Effector CD4-positive, alpha-beta T cell (primary cell): ENCODE measurements at regions not wholly inside any gene's neighbourhood (a gene's known extent, or its start where the extent isn't known, plus 50 kb on each side); places are given as distances from the start of the nearest gene placed in this dataset.
"Not testable (repeated sequence)": the region's sequence is repeated elsewhere in the genome, so short reads cannot be mapped to it uniquely, and the experiment has no call there.

ENCODE experiments used
- DNase-seq: peaks from one replicate; pipeline ENCODE4 v3.0.0-alpha.2; 2020

DNA sequence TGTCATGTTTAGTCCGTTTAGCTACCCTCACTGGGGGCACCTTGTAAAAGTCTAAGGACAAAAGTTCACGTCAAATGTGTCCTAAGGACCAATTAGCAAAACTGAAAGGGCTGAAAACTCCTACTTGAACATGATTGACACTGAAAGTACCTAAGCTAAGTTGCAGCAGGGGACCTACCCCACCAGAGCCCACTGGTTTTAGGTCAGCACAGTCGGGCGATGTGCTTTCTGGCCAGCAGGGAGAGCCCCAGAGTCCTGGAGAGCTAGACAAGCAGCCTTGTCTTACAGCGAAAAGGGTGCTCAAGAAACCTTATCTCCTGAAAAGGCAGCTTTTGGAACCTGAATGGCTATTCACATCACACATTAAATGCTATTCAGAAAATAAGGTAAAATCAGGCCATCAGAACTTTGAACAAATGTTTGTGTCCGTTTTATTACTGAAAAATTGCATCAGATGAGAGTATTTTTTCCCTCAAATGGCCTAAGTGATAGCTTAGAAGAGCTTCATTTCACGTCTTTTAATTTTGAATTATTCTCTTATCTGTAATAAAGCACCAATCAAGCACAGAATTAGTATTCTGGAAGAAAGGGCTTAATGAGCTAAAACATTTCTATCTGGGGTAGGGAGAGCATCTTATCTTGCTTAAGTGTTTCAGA is 52.2 kb upstream of the MKI67 start:
- peak; percentile 11 for DNase-seq

DNA sequence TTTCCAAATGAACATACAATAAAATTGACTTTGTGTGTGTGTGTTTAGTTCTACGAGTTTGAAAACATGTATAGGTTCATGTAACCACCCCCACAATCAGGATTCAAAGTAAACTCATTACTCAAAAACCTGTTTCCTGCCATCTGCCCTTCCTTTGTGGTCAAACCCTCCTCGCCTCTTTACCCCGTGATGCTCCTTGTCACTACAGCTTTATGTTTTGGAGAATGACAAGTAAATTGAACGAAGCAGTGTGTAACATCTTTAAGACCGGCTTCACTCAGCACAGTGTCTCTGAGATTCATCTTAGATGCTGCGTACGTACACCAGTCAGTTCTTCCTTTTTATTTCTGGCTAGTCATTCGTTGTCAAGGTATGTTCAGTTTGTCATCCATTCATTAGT is 54.6 kb upstream of the MKI67 start:
- DNase-seq = peak; percentile 15

DNA sequence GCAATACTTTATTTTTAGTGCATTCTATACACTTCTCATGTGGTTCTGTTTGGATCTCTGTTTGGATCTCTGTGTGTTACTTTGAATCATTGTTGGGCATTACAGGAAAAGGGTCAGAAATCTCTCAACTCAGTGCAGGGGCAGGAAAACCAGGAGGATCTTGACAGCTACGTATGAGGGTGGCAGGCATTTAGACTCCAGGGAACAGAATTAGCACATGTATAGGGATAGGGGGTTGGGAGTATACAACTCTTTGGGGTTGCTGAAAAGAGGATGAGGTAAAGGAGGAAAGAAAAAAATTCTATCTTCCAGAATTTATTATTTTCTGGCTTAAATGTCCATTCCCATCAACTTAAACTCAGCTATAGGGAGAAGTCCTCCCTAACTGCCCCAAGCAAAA is 59.4 kb upstream of the MKI67 start:
- DNase-seq = no peak

DNA sequence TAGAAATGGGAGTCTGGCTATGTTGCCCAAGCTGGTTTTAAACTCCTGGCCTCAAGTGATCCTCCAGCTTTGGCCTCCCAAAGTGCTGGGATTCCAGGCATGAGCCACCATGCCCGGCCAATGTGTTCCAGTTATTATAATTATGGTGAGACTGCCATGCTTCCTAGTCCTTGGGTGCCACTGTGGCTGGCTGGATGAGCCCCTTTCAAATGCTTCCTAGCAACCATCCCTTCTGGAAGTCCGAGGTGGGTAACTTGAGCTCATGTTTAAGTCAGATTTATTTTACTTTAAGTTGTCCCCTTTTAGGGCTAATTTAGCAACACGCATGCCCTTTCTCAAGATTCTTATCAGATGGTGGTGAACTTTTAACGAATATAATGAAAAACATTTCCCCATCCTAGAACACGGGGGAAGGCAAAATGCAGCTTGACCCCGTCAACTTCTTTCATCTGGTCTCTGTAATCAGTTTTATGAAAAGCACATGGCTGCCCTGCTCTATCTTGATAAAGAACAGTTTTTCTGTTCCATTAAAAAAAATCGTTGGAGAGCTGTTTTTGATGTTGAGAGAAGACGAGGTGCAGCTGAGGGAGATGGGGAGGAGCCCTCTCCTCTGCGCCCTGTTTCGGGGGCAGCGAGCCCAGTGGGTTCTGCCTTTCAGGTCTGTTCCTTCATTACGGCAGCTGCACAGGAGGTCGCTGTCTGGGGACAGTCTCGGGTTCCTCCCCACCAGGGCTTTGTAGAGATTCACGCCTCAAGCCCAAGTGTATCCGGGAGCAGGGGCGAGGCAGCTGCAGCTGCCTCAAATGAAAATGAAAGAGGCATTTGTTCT is 61.0 kb upstream of the MKI67 start:
- no peak for DNase-seq

DNA sequence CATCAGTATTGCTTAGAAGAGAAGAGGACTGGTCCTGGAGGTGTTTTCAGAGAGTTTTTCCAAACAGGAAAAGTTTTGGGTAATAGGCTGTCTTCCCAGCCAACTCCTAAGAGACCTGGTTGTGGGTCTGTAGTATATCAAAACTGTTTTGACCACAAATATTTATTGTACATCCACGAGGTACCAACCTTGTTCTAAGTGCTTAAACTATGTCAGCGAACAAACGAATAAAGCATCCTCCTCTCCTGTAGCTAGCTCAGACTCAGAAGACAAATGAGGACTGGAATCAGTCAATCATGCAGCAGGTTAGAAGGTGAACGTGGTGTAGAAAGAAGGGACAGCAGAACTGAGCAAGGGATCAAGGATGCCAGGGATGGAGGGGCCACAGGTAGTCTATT is 61.6 kb upstream of the MKI67 start:
- no peak for DNase-seq

DNA sequence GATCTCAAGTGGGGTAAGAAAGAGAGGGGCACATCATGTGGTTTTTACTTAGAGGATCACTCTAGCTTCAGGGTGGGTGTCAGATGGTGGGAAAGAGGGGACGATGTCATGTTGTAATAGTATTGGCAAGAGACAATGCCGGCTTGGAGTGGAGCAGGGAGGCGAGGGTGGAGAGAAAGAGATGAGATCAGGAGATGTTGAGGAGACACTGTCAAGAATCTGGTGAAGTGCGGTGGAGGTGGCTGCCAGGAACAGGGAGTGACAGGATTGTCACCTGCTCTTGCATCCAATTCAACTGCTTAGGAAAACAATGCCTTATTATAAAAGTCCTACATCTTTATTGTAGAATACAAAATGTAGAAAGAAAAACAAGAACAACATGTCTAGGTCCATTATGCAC is 63.0 kb upstream of the MKI67 start:
- DNase-seq = no peak

DNA sequence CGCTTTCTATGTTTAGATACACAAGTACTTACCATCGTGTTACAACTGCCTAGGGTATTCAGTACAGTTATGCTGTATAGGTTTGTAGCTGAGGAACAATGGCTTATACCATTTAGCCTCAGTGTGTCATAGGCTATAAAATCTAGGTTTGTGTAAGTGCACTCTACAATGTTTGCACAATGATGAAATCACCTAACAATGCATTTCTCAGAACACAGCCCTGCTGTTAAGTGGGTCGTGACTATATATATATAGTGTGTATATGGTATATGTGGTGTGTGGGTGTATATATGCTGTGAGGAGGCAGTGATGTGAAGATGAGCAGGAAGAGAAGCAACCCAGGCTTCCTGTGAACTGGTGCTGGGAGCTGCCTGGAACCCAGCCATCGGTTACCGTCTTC is 65.6 kb upstream of the MKI67 start:
- no peak for DNase-seq

DNA sequence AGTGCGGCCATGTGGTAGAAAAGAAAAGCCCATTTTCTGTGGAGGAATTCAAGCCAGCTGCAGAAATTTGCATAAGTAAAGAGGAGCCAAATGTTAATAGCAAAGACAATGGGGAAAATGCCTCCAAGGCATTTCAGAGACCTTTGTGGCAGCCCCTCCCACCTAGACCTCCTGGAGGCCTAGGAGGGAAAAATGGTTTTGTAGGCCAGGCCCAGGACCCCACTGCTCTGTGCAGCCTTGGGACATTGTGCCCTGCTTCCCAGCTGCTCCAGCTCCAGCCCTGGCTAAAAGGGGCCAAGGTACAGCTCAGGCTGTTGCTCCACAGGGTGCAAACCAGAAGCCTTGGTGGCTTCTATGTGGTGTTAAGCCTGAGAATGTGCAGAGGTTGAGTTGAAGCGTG is 75.6 kb upstream of the MKI67 start:
- not testable (repeated sequence) for DNase-seq

DNA sequence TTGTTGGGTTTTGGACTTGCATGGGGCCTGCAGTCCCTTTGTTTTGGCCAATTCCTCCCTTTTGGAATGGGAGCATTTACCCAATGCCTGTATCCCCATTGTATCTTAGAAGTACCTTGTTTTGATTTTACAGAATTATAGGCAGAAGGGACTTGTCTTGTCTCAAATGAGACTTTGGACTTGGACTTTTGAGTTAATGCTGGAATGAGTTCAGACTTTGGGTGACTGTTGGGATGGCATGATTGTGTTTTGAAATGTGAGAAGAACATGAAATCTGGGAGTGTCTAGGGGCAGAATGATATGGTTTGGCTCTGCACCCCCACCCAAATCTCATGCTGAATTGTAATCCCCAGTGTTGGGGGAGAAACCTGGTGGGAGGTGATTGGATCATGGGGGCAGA is 76.8 kb upstream of the MKI67 start:
- DNase-seq = no peak

DNA sequence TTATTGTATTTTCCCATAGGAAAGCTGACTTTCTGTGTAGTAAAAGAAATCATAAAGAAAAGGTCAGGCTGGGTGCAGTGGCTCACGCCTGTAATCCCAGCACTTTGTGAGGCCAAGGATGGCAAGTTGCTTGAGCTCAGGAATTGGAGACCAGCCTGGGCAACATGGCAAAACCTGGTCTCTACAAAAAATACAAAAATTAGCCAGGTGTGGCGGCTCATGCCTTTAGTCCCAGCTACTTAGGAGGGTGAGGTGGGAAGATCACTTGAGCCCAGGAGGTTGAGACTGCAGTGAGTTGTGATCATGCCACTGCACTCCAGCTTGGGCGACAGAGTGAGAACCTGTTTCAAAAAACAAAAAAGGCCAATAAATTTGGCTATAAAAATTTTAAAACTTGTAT is 79.4 kb upstream of the MKI67 start:
- DNase-seq = not testable (repeated sequence)

DNA sequence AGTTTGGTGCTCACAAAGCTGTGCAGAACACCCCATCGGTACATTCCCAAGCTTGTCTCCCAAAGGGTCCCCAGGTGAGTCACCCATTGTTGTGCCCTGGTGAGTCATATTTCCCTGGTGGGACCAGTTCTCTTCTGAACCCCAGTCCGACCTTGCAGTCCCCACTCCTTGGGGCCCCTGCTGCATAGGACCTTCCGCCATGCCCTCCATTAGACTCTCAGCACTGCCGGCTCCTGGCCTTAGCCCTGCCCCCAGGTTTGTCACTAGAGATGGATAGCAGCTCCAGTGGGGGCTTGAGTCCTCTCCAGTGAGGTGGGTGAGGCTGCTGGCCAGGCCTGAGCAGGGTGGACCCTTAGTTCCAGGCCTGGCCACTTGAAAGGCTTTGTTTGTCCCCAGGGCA is 80.5 kb upstream of the MKI67 start:
- DNase-seq = no peak

DNA sequence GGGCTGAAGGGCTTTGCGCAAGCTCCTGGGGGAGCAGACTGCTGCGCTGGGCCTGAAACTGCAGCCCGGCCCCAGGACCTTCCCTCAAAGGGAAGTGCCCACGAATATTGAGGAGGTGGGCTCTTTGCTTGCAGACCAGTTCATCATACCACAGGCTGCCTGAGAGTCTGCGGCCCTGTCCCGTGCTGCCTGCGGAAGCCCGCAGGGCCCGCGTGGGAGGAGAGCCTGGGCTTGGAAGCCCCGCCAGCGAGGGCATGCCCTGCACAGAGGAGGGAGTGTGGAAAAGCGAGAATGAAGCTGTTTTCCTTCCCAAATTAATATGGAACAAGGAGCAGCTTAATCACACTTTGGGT is 83.6 kb upstream of the MKI67 start:
- DNase-seq = no peak

DNA sequence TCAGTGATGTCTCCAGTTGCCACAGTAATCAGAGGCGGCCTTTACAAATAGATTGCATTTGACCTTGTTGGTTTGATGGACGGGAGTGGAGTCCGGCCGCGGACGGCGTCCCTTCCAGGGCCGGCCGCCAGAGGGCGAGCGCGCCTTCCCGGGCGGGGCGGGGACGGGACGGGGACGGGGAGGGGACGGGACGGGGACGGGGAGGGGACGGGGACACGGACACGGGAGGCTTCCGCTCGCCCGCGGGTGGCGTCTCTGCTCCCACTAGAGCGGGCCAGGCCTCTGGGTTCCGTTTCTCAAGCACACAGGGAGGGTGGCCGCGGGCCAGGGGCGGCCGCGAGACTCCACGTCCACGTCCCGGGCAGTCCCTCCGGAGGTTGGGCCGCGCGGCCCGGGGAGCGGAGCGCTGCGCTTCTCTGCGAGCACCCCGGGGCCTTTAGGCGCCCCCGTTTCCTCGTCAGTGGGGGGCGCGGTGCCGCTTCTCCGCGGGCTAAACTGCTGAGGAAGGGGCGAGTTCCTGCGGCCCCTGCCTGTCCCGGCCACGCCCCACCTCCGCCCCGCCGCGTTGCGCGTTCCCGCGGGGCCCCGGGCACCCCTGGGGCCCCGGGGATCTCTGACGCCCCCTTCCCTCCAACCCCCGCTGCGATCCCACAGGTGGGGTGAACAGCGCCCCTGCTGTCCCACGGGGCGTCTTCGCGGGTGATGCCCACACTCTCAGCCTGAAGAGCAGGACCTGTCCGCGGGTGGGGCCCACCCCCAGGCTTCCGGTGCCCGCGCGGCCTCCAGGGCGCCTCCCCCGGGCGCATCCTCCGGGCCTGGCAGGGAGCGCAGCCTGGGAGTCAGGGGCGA is 84.2 kb upstream of the MKI67 start:
- DNase-seq = peak; percentile 57

DNA sequence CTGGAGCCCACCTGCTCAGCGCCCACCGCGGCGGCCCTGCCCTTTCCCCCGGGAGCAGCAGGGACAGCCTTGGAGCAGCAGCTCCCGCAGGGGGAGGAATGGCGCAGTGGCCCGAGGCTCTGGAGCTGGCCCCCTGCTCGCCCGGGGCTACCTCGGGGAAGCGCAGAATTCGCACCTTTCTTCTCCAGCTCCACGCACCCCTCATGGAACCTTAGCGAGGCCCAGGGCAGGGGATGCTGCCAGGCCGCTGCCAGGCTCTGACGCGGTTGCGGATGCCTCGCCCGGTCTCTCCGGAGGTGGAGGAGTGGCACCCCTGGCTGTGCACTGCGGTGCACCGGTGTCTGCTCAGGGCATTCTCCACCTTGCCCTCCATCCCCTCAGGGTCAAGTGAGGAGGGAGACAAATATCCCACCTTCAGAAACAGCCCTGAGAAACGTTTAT is 84.9 kb upstream of the MKI67 start:
- no peak for DNase-seq

DNA sequence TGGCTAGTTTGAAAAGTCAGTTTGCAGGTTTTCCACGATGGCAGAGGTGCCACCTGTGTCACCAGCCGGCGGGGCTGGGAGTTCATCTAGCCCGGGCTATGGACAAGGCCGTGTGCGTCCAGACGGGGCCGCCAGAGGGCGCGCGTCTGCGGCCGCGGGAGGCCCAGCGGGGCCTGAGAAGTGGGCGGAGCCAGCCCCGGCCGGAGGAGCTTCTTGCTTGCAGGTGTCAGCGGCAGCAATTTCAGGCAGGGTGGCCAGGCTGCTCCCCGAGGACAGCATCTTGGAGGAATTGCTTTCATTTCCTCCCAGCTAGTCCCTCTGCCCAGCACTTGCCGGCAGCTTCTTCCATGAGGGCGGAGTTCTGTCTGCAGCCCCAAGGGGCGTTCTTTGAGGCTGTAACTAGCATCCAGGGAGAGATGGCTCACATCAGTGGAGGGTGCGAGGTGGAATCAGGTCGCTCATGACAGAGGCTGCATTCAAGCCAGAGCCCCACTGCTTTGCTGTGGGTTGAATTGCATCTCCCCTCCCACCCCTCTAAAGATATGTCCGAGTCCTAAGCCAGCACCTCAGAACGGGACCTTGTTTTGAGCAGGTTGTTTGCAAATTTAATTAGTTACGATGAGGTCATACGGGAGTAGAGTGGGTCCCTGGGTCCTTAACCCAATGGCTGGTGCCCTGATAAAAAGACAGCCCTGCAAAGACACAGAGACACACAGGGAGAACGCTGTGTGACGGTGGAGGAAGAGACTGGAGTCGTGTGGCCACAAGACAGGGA is 85.9 kb upstream of the MKI67 start:
- DNase-seq = peak; percentile 66

DNA sequence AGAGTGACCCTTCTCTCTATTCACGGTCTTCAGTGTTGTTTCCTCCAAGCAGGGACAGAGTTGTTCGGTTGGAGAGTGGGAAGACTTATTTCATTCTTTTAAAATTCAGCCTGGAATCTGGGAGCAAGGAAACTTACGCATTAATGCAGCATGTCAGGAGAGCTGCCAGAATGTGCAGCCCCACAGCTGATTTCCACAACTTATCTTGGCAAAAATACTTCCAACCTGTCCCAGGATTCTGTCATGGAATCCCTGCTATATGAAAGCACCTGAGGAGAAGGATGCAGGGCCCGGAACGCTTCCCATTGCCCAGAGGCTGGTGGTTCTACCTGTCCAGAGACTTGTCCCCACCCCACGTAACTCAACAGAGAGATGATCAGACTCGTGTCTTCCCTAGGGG is 86.9 kb upstream of the MKI67 start:
- no peak for DNase-seq

DNA sequence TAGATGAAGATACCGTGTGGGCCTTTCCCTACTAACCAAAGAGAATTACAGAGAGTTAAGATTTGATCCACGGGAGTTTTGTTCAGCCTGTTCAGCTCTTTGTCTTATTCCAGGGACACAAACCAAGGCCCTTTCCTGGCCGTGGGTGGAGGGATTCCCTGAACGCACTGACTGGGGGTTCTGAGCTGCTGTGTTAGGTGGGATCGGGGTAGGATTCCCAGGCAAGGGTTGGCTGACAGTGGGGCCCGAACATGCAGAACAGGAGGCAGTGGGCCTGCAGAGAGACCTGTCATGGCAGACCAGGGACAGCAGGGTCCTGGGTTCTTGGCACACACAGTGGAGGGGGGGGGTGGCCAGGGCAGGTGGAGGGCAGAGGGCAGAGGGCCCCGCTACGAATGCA is 89.5 kb upstream of the MKI67 start:
- no peak for DNase-seq

DNA sequence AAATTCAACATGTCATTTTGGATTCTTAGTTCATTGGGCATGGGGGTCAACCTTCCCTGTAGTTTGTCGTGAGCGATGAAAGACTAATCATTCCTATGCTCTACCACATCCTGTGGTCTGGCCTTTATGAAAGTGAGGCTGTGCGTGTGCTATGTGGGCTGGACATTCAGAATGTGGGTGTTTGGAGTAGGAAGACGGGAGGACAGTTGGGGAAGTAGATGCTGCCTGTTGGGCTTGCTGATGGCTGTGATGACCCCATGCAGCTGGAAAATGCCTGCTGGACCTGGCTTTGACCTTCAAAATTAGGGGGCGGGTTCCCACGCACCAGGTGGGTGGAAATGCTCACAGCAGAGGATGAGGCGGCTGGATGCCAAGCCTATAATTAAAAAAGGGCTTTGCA is 90.9 kb upstream of the MKI67 start:
- no peak for DNase-seq

DNA sequence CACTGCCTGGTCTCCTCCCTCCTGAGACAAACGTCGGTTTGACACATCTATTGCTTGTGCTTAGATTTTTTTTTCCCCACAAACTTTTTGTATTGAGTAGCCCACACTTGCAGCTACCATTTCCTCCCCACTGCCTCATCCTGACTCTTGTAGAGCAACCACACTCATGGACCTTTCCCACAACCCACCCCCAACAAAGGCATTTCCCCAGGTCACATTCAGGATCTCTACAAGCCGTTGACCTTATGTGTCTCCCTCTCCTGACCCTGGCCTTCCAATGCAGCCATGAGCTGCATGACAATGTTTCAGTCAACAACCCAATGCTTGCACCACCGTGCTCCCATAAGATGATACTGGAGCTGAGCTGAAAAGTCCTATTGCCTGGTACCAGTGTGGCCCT is 91.9 kb upstream of the MKI67 start:
- DNase-seq = no peak

DNA sequence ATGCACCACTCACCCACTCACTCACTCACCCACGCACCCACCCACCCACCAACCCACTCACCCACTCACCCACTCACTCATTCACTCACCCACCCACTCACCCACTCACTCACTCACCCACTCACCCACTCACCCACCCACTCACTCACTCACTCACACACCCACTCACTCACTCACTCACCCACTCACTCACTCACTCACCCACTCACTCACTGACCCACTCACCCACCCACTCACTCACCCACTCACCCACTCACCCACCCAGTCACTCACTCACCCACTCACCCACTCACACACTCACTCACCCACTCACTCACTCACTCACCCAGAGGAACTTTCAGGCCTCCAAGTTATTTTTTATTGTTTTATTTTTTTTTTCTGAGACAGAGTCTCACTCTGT is 93.1 kb upstream of the MKI67 start:
- DNase-seq = no peak

DNA sequence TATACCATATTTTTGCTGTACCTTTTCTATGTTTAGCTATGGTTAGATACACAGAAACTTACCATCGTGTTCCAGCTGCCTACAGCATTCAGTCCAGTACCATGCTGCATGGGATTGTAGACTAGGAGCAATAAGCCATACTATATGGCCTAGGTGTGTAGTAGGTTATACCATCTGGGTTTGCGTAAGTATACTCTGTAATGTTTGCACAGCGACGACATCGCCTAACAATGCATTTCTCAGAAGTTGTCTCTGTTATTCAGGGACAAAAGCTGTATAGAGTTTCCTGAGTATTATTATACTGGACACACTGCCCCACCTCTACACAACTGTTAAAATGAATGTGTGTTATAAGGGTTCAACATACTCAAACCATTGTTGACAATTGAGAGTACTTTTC is 93.8 kb upstream of the MKI67 start:
- DNase-seq = no peak

DNA sequence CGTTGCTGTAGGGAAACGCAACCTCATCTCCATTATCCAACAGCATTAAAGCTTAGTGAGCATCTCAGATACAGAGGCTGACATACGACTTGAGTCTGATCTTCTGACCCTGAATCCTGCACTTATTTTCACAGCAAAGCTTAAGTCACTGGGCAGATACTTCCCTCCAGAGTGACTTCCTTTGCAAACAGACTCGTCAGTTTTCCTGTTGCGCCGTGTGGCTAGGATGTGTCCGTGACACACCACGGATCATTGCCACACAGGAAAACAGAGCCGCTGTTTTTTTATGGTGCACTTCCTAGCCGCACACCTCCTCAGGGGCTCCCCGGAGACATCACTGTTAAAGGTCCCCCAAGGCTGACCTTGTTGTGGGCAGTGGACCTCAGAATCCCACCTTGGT is 94.9 kb upstream of the MKI67 start:
- no peak for DNase-seq

DNA sequence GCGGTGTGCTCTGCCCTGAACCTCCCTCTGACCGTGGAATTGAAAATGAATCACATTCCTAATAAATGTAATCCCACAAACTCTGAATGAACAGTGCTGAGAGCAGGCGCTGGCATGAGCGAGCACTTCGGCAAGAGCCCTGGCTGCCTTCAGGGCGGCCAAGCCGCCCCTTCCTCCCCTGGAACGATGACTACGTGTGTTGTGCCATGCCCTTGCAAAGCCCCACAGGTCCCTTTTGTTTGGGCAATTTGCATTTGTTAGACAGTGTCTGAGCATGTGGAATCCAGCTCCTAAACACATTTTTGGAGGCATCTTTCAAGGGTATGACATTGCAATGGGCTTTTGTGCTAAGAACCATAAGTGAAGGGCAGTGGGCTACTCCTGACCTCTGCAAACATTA is 95.6 kb upstream of the MKI67 start:
- no peak for DNase-seq
